Stimulated activated naive CD8-positive, alpha-beta T cell treated with anti-CD3 and anti-CD28 coated beads, Interleukin-15, amount 100 ng/mL, for 72 hours (primary cell): ENCODE measurements at regions not wholly inside any gene's neighbourhood (a gene's known extent, or its start where the extent isn't known, plus 50 kb on each side); places are given as distances from the start of the nearest gene placed in this dataset.

ENCODE experiments used
- ATAC-seq: fragments of 150-1000 bp; cut with Tn5 transposase; 2 replicates; pipeline ENCODE4 v1.10.0; 2021; ENCODE audit warnings: mild to moderate bottlenecking, moderate library complexity
- DNase-seq, 2 donors: peaks; one replicate each; pipeline ENCODE4 v3.0.0; 2021 to 2022
- H3K27ac Mint-ChIP-seq, 2 donors: one replicate each; pipeline ENCODE4 v1.8.0; 2022; ENCODE audit warnings: mild to moderate bottlenecking in 2 of 2, mixed read lengths in 2 of 2, moderate library complexity in 2 of 2
- H3K27me3 Mint-ChIP-seq: one replicate; pipeline ENCODE4 v1.8.0; 2022; ENCODE audit warnings: mixed read lengths
- H3K4me1 Mint-ChIP-seq: one replicate; pipeline ENCODE4 v1.8.0; 2022; ENCODE audit warnings: mild to moderate bottlenecking, mixed read lengths
- H3K4me3 Mint-ChIP-seq, 2 donors: one replicate each; pipeline ENCODE4 v1.8.0; 2022; ENCODE audit warnings: mild to moderate bottlenecking in 2 of 2, mixed read lengths in 2 of 2, moderate library complexity in 1 of 2
- H3K9me3 Mint-ChIP-seq, 2 donors: one replicate each; pipeline ENCODE4 v1.8.0; 2022; ENCODE audit warnings: mixed read lengths in 2 of 2

- no peak overlapping the region for H3K4me3 Mint-ChIP-seq
- H3K27ac Mint-ChIP-seq: no peak overlapping the region
- no peaks in the 10 kb centered on the region for H3K27me3 Mint-ChIP-seq
- ATAC-seq (no peak), DNase-seq (no peak)
- H3K4me1 Mint-ChIP-seq: no peaks in the 10 kb centered on the region
- peaks cover 1 to 4% of the 10 kb centered on the region in 2 donors for H3K9me3 Mint-ChIP-seq
Measured at GRCh38 chr6:62446647-62447316, 160.8 kb upstream of the KHDRBS2 start.

- no peaks in the 10 kb centered on the region for H3K4me1 Mint-ChIP-seq
- peaks cover 4 to 14% of the 10 kb centered on the region in 2 donors for H3K9me3 Mint-ChIP-seq
- no peak overlapping the region for H3K27ac Mint-ChIP-seq
- no peak for ATAC-seq
- H3K4me3 Mint-ChIP-seq: no peak overlapping the region
- no peak for DNase-seq
- no peaks in the 10 kb centered on the region for H3K27me3 Mint-ChIP-seq
Measured at GRCh38 chr6:62445521-62445920, 159.5 kb upstream of the KHDRBS2 start.

GRCh38 chr6:62441182-62441581, 155.2 kb upstream of the KHDRBS2 start:
- H3K4me1 Mint-ChIP-seq: no peaks in the 10 kb centered on the region
- peaks cover 16 to 38% of the 10 kb centered on the region in 2 donors for H3K9me3 Mint-ChIP-seq
- H3K27ac Mint-ChIP-seq: no peak overlapping the region
- H3K27me3 Mint-ChIP-seq: no peaks in the 10 kb centered on the region
- no peak overlapping the region for H3K4me3 Mint-ChIP-seq
- ATAC-seq: no peak
- DNase-seq: no peak

- Mint-ChIP-seq H3K4me3 (no peak overlapping the region), H3K27me3 (no peaks in the 10 kb centered on the region), H3K9me3 (no peaks in the 10 kb centered on the region), H3K27ac (no peak overlapping the region), H3K4me1 (no peaks in the 10 kb centered on the region)
- ATAC-seq (no peak), DNase-seq (no peak)
Measured at GRCh38 chr6:62429781-62430180, 143.8 kb upstream of the KHDRBS2 start.

GRCh38 chr6:62400521-62401259, 114.7 kb upstream of the KHDRBS2 start:
- Mint-ChIP-seq H3K27ac (no peak overlapping the region), H3K9me3 (peaks cover 3 to 7% of the 10 kb centered on the region in 2 donors), H3K4me3 (no peak overlapping the region), H3K4me1 (no peaks in the 10 kb centered on the region), H3K27me3 (no peaks in the 10 kb centered on the region)
- ATAC-seq (no peak), DNase-seq (no peak)

- peaks cover 9 to 19% of the 10 kb centered on the region in 2 donors for H3K9me3 Mint-ChIP-seq
- no peak overlapping the region for H3K4me3 Mint-ChIP-seq
- DNase-seq (no peak), ATAC-seq (no peak)
- no peaks in the 10 kb centered on the region for H3K27me3 Mint-ChIP-seq
- H3K4me1 Mint-ChIP-seq: no peaks in the 10 kb centered on the region
- H3K27ac Mint-ChIP-seq: no peak overlapping the region
Measured at GRCh38 chr6:62393608-62394007, 107.6 kb upstream of the KHDRBS2 start.

GRCh38 chr6:62392291-62392690, 106.3 kb upstream of the KHDRBS2 start:
- ATAC-seq: no peak
- no peak overlapping the region for H3K27ac Mint-ChIP-seq
- H3K4me1 Mint-ChIP-seq: no peaks in the 10 kb centered on the region
- H3K9me3 Mint-ChIP-seq: peaks cover 14 to 26% of the 10 kb centered on the region in 2 donors
- H3K27me3 Mint-ChIP-seq: no peaks in the 10 kb centered on the region
- no peak for DNase-seq
- H3K4me3 Mint-ChIP-seq: no peak overlapping the region

GRCh38 chr6:62391358-62391757, 105.3 kb upstream of the KHDRBS2 start:
- H3K4me3 Mint-ChIP-seq: no peak overlapping the region
- ATAC-seq: no peak
- H3K9me3 Mint-ChIP-seq: peaks cover 12 to 26% of the 10 kb centered on the region in 2 donors
- no peak overlapping the region for H3K27ac Mint-ChIP-seq
- no peaks in the 10 kb centered on the region for H3K4me1 Mint-ChIP-seq
- no peaks in the 10 kb centered on the region for H3K27me3 Mint-ChIP-seq
- DNase-seq: no peak

- Mint-ChIP-seq H3K9me3 (peaks cover 12 to 25% of the 10 kb centered on the region in 2 donors), H3K27me3 (no peaks in the 10 kb centered on the region), H3K4me3 (no peak overlapping the region), H3K4me1 (no peaks in the 10 kb centered on the region), H3K27ac (no peak overlapping the region)
- ATAC-seq: no peak
- no peak for DNase-seq
Measured at GRCh38 chr6:62390401-62390800, 104.4 kb upstream of the KHDRBS2 start.

- H3K4me3 Mint-ChIP-seq: no peak overlapping the region
- DNase-seq (no peak), ATAC-seq (no peak)
- H3K27ac Mint-ChIP-seq: no peak overlapping the region
- no peaks in the 10 kb centered on the region for H3K27me3 Mint-ChIP-seq
- H3K4me1 Mint-ChIP-seq: no peaks in the 10 kb centered on the region
- peaks cover 12 to 19% of the 10 kb centered on the region in 2 donors for H3K9me3 Mint-ChIP-seq
Measured at GRCh38 chr6:62371453-62372210, 85.6 kb upstream of the KHDRBS2 start.

GRCh38 chr6:62367601-62368000, 81.6 kb upstream of the KHDRBS2 start:
- H3K9me3 Mint-ChIP-seq: peaks cover 7 to 12% of the 10 kb centered on the region in 2 donors
- no peaks in the 10 kb centered on the region for H3K4me1 Mint-ChIP-seq

GRCh38 chr6:62362097-62362496, 76.1 kb upstream of the KHDRBS2 start:
- no peaks in the 10 kb centered on the region for H3K27me3 Mint-ChIP-seq
- no peak overlapping the region for H3K4me3 Mint-ChIP-seq
- no peaks in the 10 kb centered on the region for H3K4me1 Mint-ChIP-seq
- H3K9me3 Mint-ChIP-seq: peaks cover 6 to 12% of the 10 kb centered on the region in 2 donors
- DNase-seq (no peak), ATAC-seq (no peak)
- H3K27ac Mint-ChIP-seq: no peak overlapping the region

More at GRCh38 chr6:62367601-62368000, 81.6 kb upstream of the KHDRBS2 start:
- H3K4me3 Mint-ChIP-seq: no peak overlapping the region
- H3K27me3 Mint-ChIP-seq: no peaks in the 10 kb centered on the region
- no peak overlapping the region for H3K27ac Mint-ChIP-seq
- DNase-seq (no peak), ATAC-seq (no peak)

- H3K4me3 Mint-ChIP-seq: no peak overlapping the region
- no peaks in the 10 kb centered on the region for H3K4me1 Mint-ChIP-seq
- DNase-seq (no peak), ATAC-seq (no peak)
- H3K9me3 Mint-ChIP-seq: peaks cover 5% of the 10 kb centered on the region in 2 donors
- no peaks in the 10 kb centered on the region for H3K27me3 Mint-ChIP-seq
- no peak overlapping the region for H3K27ac Mint-ChIP-seq
Measured at GRCh38 chr6:62357835-62358234, 71.8 kb upstream of the KHDRBS2 start.

- H3K4me3 Mint-ChIP-seq: no peak overlapping the region
- no peak for ATAC-seq
Measured at GRCh38 chr6:62354261-62354660, 68.2 kb upstream of the KHDRBS2 start.

GRCh38 chr6:62345962-62346689, 60.1 kb upstream of the KHDRBS2 start:
- ATAC-seq (no peak), DNase-seq (no peak)
- no peaks in the 10 kb centered on the region for H3K4me1 Mint-ChIP-seq
- H3K4me3 Mint-ChIP-seq: no peak overlapping the region
- H3K9me3 Mint-ChIP-seq: peaks cover 6 to 27% of the 10 kb centered on the region in 2 donors
- H3K27ac Mint-ChIP-seq: no peak overlapping the region
- H3K27me3 Mint-ChIP-seq: no peaks in the 10 kb centered on the region

More at GRCh38 chr6:62354261-62354660, 68.2 kb upstream of the KHDRBS2 start:
- Mint-ChIP-seq H3K27me3 (no peaks in the 10 kb centered on the region), H3K9me3 (peaks cover 0 to 9% of the 10 kb centered on the region in 2 donors), H3K4me1 (no peaks in the 10 kb centered on the region), H3K27ac (no peak overlapping the region)
- no peak for DNase-seq
